HepG2 (cell line): ENCODE measurements at regions not wholly inside any gene's neighbourhood (a gene's known extent, or its start where the extent isn't known, plus 50 kb on each side); places are given as distances from the start of the nearest gene placed in this dataset.

Source experiments
- ETS1 ChIP-seq: sonication (generic); formaldehyde crosslinking; IDR thresholded peaks from 2 replicates; pipeline ENCODE4 v1.4.0; 2020; ENCODE audit warnings: missing genetic modification reagents
- GFI1 ChIP-seq: sonication (generic); formaldehyde crosslinking; IDR thresholded peaks from 2 replicates; pipeline ENCODE4 v1.5.0; 2020; ENCODE audit warnings: missing genetic modification reagents, mild to moderate bottlenecking, borderline replicate concordance
- HES4 ChIP-seq: sonication (generic); formaldehyde crosslinking; IDR thresholded peaks from 2 replicates; pipeline ENCODE4 v1.9.0; 2021; ENCODE audit warnings: mild to moderate bottlenecking, missing genetic modification reagents, borderline replicate concordance
- HNF4A ChIP-seq: sonication (generic); formaldehyde crosslinking; IDR thresholded peaks from 2 replicates; pipeline ENCODE4 v1.4.0; 2020; ENCODE audit warnings: missing genetic modification reagents
- JUN ChIP-seq: sonication (generic); formaldehyde crosslinking; IDR thresholded peaks from 2 replicates; pipeline ENCODE4 v1.4.0; 2020; ENCODE audit warnings: mild to moderate bottlenecking, missing genetic modification reagents
- KDM5B ChIP-seq: sonication (generic); formaldehyde crosslinking; IDR thresholded peaks from 2 replicates; pipeline ENCODE4 v1.4.0; 2020; ENCODE audit warnings: missing genetic modification reagents, mild to moderate bottlenecking, borderline replicate concordance
- MTA1 ChIP-seq: sonication (generic); formaldehyde crosslinking; IDR thresholded peaks from 2 replicates; pipeline ENCODE4 v1.4.0; 2020; ENCODE audit warnings: missing genetic modification reagents, mild to moderate bottlenecking, borderline replicate concordance
- NONO ChIP-seq, 2 experiments: fragments of 450-650 bp in 1 of 2; sonication (generic) in 1 of 2; formaldehyde crosslinking in 1 of 2; IDR thresholded peaks in 1 of 2; conservative IDR thresholded peaks in 1 of 2; 2 replicates each; pipeline versions ENCODE4 v1.6.1 to v1.8.0; 2017 to 2022; ENCODE audit warnings: mild to moderate bottlenecking in 1 of 2, missing genetic modification reagents in 1 of 2, moderate library complexity in 1 of 2
- PAXIP1 ChIP-seq: sonication (generic); formaldehyde crosslinking; conservative IDR thresholded peaks from 2 replicates; pipeline ENCODE4 v1.4.0; 2020; ENCODE audit warnings: mild to moderate bottlenecking, missing genetic modification reagents, moderate library complexity
- POLR2G ChIP-seq: fragments of 200-400 bp; formaldehyde crosslinking; IDR thresholded peaks from 2 replicates; pipeline ENCODE4 v1.6.1; 2018; ENCODE audit warnings: mild to moderate bottlenecking, low read depth, low read length, moderate library complexity
- RBM39 ChIP-seq: fragments of 200-400 bp; formaldehyde crosslinking; IDR thresholded peaks from one replicate; pipeline ENCODE4 v1.6.1; 2018; ENCODE audit warnings: antibody characterized with exemption, mild to moderate bottlenecking, low read depth, low read length; ENCODE audit not compliant: poor library complexity, severe bottlenecking
- REST ChIP-seq, 2 experiments: IDR thresholded peaks; 2 replicates each; pipeline ENCODE4 v1.6.1; 2011 to 2012; ENCODE audit warnings: low read length in 2 of 2, borderline replicate concordance in 1 of 2, low read depth in 1 of 2, mild to moderate bottlenecking in 1 of 2, moderate library complexity in 1 of 2
- SMARCC2 ChIP-seq: fragments of 450-650 bp; IDR thresholded peaks from 2 replicates; pipeline ENCODE4 v1.6.1; 2017; ENCODE audit warnings: antibody characterized with exemption, mild to moderate bottlenecking
- SOX13 ChIP-seq, 3 experiments: fragments of 450-650 bp in 1 of 3; sonication (generic) in 1 of 3; formaldehyde crosslinking in 1 of 3; IDR thresholded peaks in 2 of 3; conservative IDR thresholded peaks in 1 of 3; 2 replicates each; pipeline versions ENCODE4 v1.5.0 to v1.6.1; 2016 to 2020; ENCODE audit warnings: antibody characterized with exemption in 1 of 3, mild to moderate bottlenecking in 1 of 3, missing compliant biosample characterization in 1 of 3, missing genetic modification reagents in 1 of 3, moderate library complexity in 1 of 3
- WIZ ChIP-seq: sonication (generic); formaldehyde crosslinking; IDR thresholded peaks from 2 replicates; pipeline ENCODE4 v1.5.1; 2020; ENCODE audit warnings: mild to moderate bottlenecking, missing genetic modification reagents
- ZEB1 ChIP-seq: IDR thresholded peaks from 2 replicates; pipeline ENCODE4 v1.6.1; 2012; ENCODE audit warnings: mild to moderate bottlenecking, low read depth, inconsistent platforms; ENCODE audit not compliant: insufficient replicate concordance
- ZNF17 ChIP-seq: sonication (generic); formaldehyde crosslinking; IDR thresholded peaks from 2 replicates; pipeline ENCODE4 v1.5.0; 2020; ENCODE audit warnings: mild to moderate bottlenecking, missing genetic modification reagents
- ZNF484 ChIP-seq: sonication (generic); formaldehyde crosslinking; IDR thresholded peaks from 2 replicates; pipeline ENCODE4 v1.5.1; 2020; ENCODE audit warnings: mild to moderate bottlenecking, low read depth, missing genetic modification reagents, borderline replicate concordance
- ZNF777 ChIP-seq: sonication (generic); formaldehyde crosslinking; IDR thresholded peaks from 2 replicates; pipeline ENCODE4 v1.4.0; 2020; ENCODE audit warnings: missing genetic modification reagents
- ZNF878 ChIP-seq: sonication (generic); formaldehyde crosslinking; IDR thresholded peaks from 2 replicates; pipeline ENCODE4 v1.8.1; 2023; ENCODE audit warnings: mild to moderate bottlenecking, missing genetic modification reagents, moderate library complexity

- peak; percentile 76 for TF ChIP-seq PAXIP1 (CRISPR knock-in tag)
- peak; percentile 82 for TF ChIP-seq SOX13 (IDR thresholded peaks at IDR 0.05)
- peak in 1 of 2 experiments; percentile 93; a peak in 2 of 4 replicates for TF ChIP-seq SOX13 (CRISPR knock-in tag; conservative IDR thresholded peaks at IDR 0.05 in 1 of 2, IDR thresholded peaks at IDR 0.05 in 1 of 2)
- peak in 1 of 2 experiments; percentile 13; a peak in 1 of 4 replicates for TF ChIP-seq REST (IDR thresholded peaks at IDR 0.05; ENCODE audit: borderline replicate concordance in 1 of 2, low read depth in 1 of 2, low read length in 2 of 2)
- TF ChIP-seq HES4, result no peak
- TF ChIP-seq SMARCC2, result no peak
- TF ChIP-seq POLR2G, result peak; percentile 74
- no peak for TF ChIP-seq KDM5B (CRISPR knock-in tag)
- TF ChIP-seq ZNF17 (CRISPR knock-in tag), result no peak
- TF ChIP-seq ZNF878 (CRISPR knock-in tag), result peak; percentile 46; the same call in 1 of the 2 replicates
- TF ChIP-seq GFI1 (CRISPR knock-in tag), result peak; percentile 79
- no peak for TF ChIP-seq WIZ
- peak; percentile 52 for TF ChIP-seq HNF4A (CRISPR knock-in tag)
- TF ChIP-seq ZNF484, result no peak
- TF ChIP-seq ZNF777 (CRISPR knock-in tag), result no peak
- TF ChIP-seq MTA1 (CRISPR knock-in tag), result no peak
- TF ChIP-seq JUN (CRISPR knock-in tag), result peak; percentile 78
- no peak for TF ChIP-seq ETS1 (CRISPR knock-in tag)
- no peak for TF ChIP-seq NONO (IDR thresholded peaks at IDR 0.05)
- no peak for TF ChIP-seq NONO (CRISPR knock-in tag; conservative IDR thresholded peaks at IDR 0.05)
- TF ChIP-seq RBM39, result no peak
- TF ChIP-seq ZEB1, result peak; percentile 30
Measured at GRCh38 chr6:3911614-3912336, 62.6 kb downstream of the FAM50B start (continued).
